GM19240 (cell line): ENCODE measurements at regions not wholly inside any gene's neighbourhood (a gene's known extent, or its start where the extent isn't known, plus 50 kb on each side); places are given as distances from the start of the nearest gene placed in this dataset.

Source experiments
- DNase-seq: peaks from one replicate; pipeline ENCODE4 v3.0.0; 2011; ENCODE audit warnings: low spot score; ENCODE audit not compliant: insufficient read length

DNA sequence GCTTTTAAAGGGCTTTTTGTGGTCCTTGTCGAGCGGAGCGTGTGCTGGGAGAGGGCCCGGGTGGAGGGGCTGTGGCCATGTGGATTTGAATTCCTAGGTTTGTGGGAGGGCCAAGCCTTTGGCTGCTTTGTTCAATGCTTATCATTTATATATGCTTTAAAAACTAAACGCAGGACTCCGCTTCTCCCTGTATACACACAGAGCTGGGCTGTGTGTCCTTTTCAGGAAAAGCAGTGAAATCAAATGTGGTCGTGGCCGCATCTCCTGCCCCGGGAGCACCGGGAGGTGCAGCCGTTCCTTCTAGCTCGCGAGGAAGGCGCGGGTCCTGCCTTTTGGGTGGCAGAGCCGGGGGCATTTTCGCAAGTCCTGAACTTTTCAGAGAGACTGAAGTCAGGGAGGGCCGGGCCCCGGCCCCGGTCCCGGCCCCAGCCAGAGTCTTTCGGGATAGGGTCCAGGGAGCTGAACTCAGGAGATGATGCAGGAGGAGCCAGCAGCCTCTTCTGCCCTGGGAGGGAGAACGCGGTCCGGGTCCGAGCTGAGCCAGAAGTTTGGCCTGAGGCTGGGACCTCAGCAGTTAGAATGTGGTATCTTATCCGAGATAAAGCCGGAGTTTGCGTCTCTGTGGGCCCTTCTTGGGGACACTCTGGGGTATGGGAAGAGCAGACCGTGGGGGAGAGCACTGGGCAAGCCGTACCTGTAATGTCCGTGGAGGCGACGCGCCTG, 158.8 kb downstream of the C9orf152 start:
- DNase-seq, result no peak

DNA sequence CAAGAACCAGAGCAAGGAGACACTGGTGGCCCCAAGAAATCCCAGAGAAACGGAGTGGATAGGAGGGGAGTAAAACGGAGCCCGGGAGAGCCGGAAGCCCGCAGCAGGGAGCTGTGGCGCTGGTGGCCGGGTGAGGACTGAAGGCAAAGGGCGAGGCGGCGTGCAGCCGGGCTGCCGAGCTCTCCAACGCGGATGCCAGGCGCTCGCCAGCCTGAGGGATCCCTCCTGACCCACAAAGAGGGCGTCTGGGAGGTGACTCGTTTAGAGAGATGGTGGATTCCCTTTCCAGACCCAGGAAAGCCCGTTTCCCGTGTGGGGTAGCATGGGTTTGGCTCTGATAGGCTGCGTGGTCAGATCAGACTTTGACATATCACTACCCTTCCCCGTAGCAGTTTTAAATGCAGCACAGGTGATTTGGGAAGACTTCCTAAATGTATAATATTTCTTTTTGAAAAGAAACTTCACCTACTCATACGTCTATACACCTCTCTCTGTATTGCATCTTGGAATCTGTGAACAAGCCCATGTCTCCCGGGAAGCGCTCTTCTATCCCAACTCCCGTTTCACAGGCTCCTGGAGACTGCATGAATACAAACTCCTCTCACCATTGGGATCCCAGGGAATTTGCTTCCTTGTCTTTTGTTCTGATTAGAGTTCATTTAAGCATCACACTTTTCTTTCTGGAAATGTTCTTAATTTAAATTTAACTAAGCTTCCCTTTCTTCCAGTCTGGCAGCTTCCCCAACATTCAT, 158.1 kb downstream of the C9orf152 start:
- DNase-seq, result no peak

DNA sequence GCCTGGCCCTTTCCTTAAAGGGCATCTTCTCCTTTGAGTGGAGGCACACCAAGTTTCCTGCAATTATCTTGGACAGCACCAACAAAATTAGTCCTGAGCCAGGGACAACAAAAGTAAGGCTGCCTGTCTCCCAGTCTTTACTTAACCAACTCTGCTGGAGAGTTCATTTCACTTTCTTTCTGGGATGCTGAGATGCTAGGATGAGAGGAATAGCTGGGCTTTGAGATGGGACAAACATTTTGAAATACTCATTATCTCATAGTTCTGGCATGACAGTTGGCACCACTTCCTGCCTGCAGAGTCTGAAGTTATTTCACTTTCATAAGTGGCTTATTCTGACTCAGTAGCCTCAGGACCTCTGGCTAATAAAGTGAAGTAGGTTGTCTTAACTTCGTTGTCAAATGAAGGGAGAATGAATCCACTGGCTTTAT, 157.0 kb downstream of the C9orf152 start:
- DNase-seq, result no peak

DNA sequence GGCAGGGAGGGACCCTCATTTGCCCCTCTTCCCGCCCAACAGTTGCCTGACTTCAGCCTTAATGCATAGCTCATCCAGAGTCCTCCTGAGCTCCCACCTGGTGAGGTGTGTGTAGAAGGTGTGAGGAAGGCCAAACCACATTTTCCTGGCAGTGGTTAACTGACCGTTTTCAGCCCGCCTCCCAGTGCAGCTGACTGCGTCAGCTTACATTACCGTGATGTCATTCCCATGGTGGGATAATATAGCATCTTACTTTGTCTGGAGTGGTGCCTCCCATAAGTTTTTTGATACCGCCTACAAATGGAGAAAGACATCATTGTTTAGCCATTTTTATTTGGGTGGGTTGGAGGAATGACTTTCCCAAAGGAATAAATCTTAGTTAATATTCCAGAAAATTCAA, 151.9 kb downstream of the C9orf152 start:
- no peak for DNase-seq

DNA sequence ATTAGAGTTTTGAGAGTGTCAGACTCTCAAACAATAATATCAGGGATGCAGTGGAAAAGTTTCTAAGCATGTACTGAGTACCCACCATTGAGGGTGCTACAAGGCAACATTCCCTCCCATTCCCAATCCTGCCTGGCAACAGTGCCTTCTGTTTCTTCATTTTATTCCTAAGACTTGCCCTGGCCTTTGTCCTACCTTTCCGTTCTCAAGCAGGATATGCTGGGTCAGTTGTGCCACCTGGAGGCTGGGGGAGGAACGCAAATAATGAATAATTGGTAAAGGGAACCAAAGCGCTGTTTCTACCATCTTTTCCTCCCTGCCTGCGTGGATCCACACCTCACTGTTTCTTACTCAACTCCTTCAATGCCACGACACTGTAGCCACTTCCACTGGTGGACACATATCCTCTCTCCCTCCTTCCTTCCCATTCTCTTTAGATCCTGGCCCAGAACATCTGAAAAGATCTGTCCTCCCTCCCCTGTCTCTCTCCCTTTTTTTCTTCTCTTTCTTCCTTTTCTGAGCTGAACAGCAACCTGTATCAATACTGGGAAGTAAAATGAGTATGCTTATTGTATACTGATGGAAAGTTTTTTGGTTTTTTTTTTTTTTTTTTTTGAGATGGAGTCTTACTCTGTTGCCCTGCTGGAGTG, 149.5 kb downstream of the C9orf152 start:
- no peak for DNase-seq

DNA sequence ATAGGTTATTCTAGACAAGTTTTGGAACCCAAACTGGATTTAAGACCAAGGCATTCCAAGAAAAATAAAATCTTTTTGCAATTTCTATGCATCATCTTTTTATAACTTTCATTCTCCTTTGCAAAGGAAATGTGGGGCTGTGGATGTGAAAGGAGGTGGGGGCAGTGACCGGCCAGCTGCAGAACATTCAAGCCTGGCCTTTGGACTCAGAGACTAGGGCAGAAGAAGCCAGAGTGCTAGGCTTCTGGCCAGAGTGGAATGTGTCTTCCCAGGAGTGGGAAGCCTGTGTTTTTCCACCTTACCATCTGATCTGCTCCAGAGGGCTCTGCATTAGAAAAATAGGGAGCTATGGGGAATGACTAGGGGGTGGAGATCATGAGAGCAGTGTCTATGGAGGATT, 148.5 kb downstream of the C9orf152 start:
- DNase-seq, result no peak

DNA sequence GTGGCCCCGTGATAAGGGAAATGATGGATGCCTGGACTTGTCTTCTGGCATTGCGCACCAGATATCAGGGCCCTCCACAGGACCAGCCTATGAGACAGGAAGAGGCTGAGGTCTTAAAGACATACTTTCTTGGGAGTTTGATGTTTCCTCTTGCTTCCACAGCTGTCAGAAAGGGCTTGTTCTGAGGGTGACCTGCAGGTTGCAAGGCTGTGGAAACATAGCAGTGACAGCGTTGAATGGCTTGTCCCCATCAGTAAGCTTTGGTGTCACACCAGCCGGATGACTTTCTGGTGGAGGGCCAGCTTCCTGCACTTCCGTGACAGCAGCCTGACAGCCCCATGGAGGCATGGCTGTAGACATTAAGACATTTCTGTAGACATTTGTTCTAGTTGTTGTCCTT, 143.2 kb downstream of the C9orf152 start:
- DNase-seq, result no peak

DNA sequence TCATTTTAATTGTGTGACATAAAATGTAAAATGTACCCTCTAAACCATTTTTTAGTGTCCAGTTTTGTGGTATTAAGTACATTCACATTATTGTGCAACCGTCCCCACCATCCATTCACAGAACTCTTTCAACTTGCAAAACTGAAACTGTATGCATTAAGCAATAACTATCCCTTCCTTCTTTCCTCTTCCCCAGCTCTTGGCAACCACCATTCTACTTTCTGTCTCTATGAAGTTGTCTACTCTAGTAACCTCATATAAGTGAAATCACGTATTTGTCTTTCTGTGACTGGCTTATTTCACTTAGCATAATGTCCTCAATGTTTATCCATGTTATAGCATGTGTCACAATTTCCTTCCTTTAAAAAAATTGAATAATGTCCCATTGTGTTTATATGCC, 142.4 kb downstream of the C9orf152 start:
- DNase-seq, result no peak

DNA sequence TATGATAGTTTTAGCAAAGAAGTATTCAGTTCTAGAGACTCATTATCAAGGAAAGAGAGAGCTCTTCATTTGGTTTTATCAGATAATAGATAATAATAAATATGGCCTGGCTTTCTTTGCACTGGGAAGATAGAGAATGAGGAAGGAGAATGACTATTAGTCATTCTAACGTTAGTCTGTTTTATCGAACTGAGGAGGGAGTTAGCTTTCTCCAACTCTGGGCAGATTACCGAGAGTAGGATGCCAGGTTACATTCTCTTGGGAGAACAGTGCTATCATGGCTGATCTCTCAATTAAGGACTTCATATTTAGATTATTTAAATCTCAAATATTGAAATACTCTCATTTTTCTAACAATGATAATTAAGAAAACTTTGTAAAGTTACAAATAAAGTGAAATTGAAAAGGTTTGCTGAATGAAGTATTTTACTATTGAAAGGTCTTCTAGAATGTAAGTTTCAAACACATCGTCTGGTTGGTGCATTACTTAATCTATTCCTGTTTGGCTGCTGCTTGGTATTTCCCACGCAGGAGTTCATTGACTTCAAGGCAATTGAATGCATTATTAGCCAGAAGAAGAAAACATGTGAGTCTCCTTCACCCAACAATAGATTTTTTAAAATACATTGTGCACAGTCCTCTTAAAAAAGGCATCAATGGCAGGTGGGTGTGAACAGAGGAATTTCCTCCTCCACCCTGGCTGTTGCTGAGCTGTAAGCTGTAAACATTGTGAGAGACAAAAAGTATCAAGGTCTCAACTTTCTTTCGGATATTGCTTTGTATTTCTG, 140.8 kb downstream of the C9orf152 start:
- no peak for DNase-seq

DNA sequence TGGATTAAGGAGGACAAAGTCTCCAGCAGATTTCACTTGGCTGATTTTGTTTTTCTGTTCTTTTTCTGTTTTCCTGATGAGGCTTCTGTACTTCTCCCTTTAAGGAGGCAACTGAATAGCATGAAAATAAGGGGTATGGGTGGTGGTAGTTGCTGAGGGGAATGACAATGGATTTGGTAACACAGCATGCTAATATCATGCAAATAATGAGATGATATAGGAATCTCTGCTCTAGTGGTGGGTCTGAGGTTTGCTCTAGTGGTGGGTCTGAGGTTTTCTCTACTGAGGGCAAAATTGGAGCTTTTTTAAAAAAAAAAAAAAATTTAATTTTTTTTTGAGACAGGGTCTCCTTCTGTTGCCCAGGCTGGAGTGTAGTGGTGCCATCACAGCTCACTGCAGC, 139.7 kb downstream of the C9orf152 start:
- DNase-seq, result no peak

DNA sequence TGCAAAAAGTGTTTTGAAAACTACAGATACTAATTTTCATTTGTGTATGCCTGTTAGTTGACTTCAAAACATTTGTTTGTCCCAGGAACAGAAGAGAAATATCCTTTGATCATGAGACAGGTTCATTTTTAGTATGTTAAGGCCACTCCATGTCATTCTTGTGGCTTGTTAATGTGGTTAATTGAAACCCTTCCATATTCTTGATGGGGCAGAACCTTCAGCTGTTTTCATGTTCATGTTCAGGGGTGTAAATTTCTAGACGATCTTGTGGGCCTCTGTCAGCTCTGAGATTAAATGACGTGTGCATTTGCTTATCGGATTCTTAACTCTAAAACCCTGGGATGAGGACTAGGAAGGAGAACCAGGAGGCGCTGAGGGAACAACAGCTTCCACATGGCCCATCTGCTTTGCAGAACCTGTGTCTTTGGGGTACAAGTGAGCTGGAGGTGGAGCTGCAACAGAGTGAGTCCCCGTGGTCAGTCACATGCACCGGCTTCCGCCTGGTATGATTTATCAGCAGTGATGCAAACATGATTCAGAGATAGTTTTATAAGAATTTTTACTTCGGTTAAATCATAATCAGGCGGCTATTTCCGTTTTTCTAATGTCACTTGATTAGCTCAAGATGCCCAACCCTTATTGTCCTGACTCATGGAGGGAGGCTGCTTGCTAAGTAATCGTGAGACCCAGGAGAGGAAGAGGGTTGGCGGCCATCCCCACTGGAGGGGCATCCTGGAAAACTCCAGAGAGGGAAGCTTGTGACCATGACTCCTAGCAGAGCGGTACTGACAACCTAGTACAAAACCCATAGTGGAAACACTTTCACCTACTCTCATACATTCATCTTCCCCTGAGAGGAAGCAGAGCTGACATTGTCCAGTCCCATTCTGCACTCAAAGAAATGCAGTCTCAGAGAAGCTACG, 138.4 kb downstream of the C9orf152 start:
- DNase-seq, result no peak

DNA sequence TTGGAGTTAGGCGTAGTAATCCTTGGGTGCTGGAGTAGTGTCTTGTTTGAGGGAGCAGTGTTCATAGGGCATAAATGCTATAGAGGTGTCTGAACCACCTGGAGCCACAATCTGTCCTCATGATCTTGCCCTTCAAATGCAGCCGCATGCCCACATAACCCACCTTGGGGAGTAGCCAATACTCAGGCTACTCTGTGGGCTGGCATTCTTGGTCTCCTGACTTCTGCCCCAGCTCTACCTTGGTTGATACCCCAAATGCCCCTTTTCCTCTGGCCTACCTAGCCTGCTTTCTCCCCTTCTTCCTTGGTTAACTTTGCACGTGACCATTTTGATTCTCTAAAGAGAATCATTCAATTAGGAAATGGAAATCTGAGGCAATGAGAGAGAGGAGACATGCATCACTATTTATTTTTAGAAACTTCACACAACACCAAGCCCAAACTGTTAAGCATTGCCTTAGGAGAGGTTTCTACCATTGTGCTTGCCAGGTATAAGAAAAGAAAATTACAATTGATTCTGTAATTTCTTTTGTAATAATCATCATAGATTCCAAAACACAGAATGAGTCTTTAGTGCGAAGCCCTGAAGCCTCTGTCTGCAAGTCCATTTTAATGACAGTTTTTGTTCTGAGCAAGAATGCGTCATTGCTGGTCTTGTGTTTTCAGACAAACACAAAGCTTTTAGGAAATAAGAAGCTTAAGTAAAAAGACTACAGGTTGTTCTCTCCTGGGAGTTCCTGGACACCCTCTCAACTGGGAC, 135.2 kb downstream of the C9orf152 start:
- no peak for DNase-seq

DNA sequence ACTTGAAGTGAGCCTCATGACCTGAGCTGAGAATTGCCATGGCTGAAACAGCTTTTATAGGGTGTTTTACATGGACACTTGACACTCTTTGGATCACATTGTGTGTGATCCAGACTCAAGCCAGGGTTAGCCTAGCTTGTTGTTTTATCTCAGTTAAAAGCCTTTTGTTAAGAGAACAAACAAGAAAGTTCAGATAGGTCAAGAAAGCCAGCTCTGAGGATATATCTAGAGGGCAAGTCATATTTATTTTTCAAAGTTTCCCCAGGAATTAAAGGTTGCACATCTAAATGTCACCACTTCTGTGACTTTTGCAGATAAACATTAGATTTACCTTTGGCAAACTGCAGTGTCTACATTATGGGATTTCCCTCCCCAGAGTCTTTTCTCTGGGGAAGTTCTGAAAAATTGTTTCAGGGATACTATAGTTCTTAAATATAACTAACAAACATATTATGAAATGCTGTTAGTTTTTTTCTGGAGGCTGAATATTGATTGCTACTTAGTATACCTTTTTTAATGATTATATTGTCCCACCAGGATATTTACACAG, 134.5 kb downstream of the C9orf152 start:
- no peak for DNase-seq

DNA sequence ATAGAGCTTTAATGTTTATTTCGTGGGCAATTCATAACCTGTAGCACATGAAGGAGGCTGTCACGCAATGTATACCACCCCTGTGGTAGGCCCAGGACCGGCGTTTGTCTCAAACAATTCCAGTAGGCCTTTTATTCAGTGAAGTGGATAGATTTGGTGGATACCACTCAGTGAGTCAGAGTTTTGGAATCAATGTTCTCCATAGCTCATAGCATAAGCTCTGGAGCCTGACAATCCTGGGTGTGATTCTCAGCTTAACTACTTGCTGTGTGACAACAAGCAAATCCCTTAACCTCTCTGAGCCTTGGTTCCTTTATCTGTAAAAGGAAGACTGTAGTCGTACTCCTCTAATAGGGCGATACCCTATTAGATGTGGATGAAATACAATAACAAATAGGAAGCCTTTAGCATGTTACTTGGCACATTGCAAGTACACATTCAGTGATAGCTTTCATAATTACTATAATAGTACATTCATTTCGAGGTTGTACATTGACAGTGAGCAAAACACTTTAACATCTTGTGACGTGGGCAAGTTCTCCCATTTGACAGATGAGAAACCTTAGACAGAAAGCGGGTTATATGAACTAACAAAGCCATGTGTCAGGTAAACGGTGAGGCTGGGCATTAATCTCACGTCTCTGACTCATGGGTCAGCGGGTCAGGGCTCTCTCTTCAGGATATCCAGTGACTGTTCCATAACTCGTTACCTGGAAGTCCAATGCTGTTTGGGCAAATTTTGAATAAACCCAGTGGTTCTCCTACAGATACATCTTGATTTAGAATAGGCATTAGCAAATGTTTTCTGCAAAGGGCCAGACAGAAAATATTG, 130.8 kb downstream of the C9orf152 start:
- DNase-seq, result no peak

DNA sequence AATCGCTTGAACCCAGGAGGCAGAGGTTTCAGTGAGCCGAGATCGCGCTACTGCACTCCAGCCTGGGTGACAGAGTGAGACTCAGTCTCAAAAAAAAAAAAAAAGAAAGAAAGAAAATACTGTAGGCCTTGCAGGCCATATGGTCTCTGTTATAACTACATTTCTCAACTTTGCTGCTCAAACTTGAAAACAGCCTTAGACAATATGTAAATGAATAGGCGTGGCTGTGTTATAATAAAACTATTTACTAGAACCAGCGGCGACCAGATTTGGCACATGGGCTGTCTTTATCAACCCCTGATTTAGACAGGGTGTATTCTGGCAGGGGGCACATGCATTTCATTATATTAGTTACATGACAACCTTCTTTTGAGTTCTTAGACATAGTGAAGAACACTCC, 130.0 kb downstream of the C9orf152 start:
- DNase-seq, result no peak

DNA sequence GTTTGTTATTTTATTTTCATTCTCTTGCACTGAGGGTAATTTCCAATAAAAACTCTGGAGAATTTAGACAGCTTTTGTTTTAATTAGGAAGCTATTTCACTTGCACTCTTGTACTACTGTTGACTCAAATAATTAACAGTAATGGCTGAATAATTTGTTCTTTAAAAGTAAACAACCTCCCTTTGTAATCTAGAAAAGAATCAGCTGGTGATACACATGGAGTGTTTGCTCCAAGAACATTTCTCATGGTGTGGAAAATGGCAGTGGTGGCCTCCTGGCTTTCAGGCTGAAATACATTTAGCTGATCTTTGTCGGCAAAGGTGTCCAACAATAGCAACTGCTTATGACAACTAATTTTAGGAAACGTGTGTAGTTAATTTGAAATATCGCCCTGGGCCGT, 129.4 kb downstream of the C9orf152 start:
- DNase-seq, result no peak

DNA sequence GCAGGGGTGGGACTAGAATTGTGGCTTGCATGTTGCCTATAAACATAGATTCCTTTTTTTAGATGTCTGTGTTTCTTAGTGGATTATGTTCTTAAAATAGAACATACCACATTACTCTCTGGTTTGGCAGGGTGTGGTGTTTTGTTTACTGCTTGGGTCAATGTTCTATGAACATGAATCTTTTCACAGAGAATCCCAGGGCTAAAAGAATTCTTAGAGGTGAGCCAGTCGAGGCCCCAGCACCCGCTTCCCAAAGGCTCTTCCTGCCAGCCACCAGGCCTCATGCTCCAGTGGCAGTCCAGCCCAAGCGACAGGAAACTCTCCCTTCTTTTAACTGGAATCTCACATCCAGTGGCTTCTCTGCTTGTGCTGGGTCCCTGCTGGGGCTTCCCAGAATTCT, 126.6 kb downstream of the C9orf152 start:
- DNase-seq, result no peak

DNA sequence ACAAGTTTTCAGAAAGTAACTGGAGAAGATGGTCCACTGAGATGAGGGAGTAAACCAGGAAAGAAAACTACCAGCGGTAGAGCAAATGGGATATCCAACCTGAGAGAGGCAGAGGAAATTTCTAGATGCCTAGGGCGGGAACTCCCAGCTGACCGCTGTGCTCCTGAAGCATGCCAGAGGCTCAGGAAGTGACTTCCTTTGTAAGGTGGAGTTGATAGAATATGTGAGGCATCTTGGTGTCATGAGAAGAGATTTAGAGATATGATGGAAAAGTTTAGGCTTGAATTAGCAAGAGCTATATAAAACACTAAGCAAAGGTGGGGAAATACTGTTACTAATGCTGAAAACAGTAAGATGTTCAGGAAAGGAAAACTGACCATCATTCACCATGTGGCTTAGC, 124.1 kb downstream of the C9orf152 start:
- DNase-seq, result no peak

DNA sequence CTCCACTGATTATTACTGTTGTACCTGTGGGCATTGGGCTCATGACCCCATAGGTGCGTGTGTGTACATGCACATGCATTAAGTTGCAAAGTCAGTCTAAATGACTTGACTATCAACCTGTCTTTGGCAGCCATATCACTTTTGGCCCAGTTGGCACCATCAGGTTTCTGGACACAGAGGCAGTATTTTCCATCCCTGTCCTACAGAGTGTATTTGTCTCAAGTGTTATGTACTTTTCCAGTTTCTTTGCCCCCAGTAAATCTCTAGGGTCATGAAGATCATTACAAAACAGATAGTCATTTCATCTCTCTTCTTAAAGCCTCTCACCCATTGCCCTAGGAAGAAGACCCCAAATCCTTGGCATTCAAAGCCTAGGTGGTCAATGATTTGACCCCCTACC, 121.4 kb downstream of the C9orf152 start:
- DNase-seq, result no peak
